Bronchial epithelial cell (primary cell): ENCODE measurements at regions not wholly inside any gene's neighbourhood (a gene's known extent, or its start where the extent isn't known, plus 50 kb on each side); places are given as distances from the start of the nearest gene placed in this dataset.
A peak's percentile ranks its signal among the peaks of the same experiment; 100 is the strongest.
"Not testable (repeated sequence)": the region's sequence is repeated elsewhere in the genome, so short reads cannot be mapped to it uniquely, and the experiment has no call there.

Experiments used
- DNase-seq: peaks from one replicate; pipeline ENCODE4 v3.0.0-alpha.2; 2010; ENCODE audit warnings: low read depth
- FAIRE-seq: peaks from 2 replicates; lab custom pipeline; 2011; peaks lifted over from hg19 to GRCh38; lab: Jason Lieb, UNC
- H3K27me3 ChIP-seq: 2 replicates; pipeline ENCODE4 v1.5.1; 2011; ENCODE audit warnings: low read length; ENCODE audit not compliant: control insufficient read depth, insufficient read depth
- H3K36me3 ChIP-seq: 2 replicates; pipeline ENCODE4 v1.5.1; 2011; ENCODE audit warnings: low read length; ENCODE audit not compliant: control insufficient read depth, insufficient read depth
- H3K4me3 ChIP-seq: 2 replicates; pipeline ENCODE4 v1.5.1; 2011; ENCODE audit warnings: mild to moderate bottlenecking, low read depth, low read length, control low read depth
- CTCF ChIP-seq: IDR thresholded peaks from 2 replicates; pipeline ENCODE4 v1.5.1; 2011; ENCODE audit warnings: mild to moderate bottlenecking, moderate library complexity, low read length, control low read depth, inconsistent platforms; ENCODE audit not compliant: insufficient read depth, severe bottlenecking

- no peak for TF ChIP-seq CTCF
- no peaks in the 10 kb centered on the region for H3K27me3 ChIP-seq
- no peaks in the 10 kb centered on the region for H3K36me3 ChIP-seq
- H3K4me3 ChIP-seq: no peak overlapping the region
- DNase-seq (no peak), FAIRE-seq (peak; percentile 81)
Observed at GRCh38 chr5:124912638-124913328, 166.3 kb upstream of the ZNF608 start.

GRCh38 chr5:124913329-124913653, 166.9 kb upstream of the ZNF608 start:
- no peak for TF ChIP-seq CTCF
- no peak for DNase-seq
- no peak overlapping the region for H3K4me3 ChIP-seq
- no peaks in the 10 kb centered on the region for H3K36me3 ChIP-seq
- no peaks in the 10 kb centered on the region for H3K27me3 ChIP-seq
- FAIRE-seq: no peak

GRCh38 chr5:124916313-124916712, 169.9 kb upstream of the ZNF608 start:
- not testable (repeated sequence) for FAIRE-seq, DNase-seq, H3K36me3 ChIP-seq, H3K4me3 ChIP-seq, H3K27me3 ChIP-seq

- Histone ChIP-seq H3K36me3 (no peaks in the 10 kb centered on the region), H3K4me3 (no peak overlapping the region), H3K27me3 (no peaks in the 10 kb centered on the region)
- no peak for TF ChIP-seq CTCF
- FAIRE-seq: no peak
- no peak for DNase-seq
Observed at GRCh38 chr5:124918618-124919017, 172.2 kb upstream of the ZNF608 start.

GRCh38 chr5:124919076-124919475, 172.6 kb upstream of the ZNF608 start:
- H3K36me3 ChIP-seq: no peaks in the 10 kb centered on the region
- DNase-seq: no peak
- H3K4me3 ChIP-seq: no peak overlapping the region
- no peak for FAIRE-seq
- no peaks in the 10 kb centered on the region for H3K27me3 ChIP-seq
- TF ChIP-seq CTCF: no peak

GRCh38 chr5:124919747-124920525, 173.5 kb upstream of the ZNF608 start:
- H3K36me3 ChIP-seq: no peaks in the 10 kb centered on the region
- no peak for DNase-seq
- H3K4me3 ChIP-seq: no peak overlapping the region
- H3K27me3 ChIP-seq: no peaks in the 10 kb centered on the region
- FAIRE-seq: no peak
- no peak for TF ChIP-seq CTCF
